ENCODE measurements at regions not wholly inside any gene's neighbourhood (a gene's known extent, or its start where the extent isn't known, plus 50 kb on each side); places are given as distances from the start of the nearest gene placed in this dataset.
"Not testable (repeated sequence)": the region's sequence is repeated elsewhere in the genome, so short reads cannot be mapped to it uniquely, and the experiment has no call there.

DNA sequence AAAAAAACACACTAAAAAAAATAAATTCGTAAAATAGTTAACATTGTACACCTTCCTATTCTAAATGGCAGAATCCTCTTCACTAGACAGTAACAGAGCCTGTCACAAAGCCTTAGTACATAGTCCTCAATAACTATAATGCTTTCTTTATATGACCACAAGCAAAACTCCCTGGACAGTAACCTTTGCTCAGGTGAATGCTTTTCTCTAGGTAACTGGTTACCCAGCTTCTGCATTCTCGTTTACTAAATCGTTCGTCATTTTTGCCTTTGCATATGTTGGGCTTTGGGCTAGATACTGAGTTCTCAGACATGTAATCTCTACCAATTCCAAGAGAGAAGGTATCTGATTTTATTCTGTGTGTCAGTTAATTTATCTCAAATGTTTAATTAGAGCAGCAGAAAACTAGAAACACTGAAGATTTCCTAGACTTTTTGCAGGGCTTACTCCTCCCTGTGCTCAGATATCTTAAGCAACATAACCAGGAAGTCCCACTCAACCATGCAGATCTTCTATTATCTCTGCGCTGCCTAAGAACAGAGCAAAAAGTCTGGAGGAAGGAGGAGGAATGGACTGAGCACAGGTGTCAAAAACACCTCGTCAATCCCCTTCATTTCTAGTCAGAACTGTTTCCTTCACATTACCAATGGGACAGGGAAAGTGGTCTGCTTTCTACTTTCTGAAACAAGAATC, 247.7 kb downstream of the SOCS6 start:
- in situ Hi-C loops (cut with MboI; ENCODE audit: low sequenced_read_pairs in 4 of 4), result no loop called here
- ATAC-seq (no peak), DNase-seq (no peak)
- no peaks in the 10 kb centered on the region for H3K27me3 ChIP-seq
- no peaks in the 10 kb centered on the region for H3K36me3 ChIP-seq
- H3K27ac ChIP-seq, result no peak overlapping the region
- TF ChIP-seq, protein P1, sequence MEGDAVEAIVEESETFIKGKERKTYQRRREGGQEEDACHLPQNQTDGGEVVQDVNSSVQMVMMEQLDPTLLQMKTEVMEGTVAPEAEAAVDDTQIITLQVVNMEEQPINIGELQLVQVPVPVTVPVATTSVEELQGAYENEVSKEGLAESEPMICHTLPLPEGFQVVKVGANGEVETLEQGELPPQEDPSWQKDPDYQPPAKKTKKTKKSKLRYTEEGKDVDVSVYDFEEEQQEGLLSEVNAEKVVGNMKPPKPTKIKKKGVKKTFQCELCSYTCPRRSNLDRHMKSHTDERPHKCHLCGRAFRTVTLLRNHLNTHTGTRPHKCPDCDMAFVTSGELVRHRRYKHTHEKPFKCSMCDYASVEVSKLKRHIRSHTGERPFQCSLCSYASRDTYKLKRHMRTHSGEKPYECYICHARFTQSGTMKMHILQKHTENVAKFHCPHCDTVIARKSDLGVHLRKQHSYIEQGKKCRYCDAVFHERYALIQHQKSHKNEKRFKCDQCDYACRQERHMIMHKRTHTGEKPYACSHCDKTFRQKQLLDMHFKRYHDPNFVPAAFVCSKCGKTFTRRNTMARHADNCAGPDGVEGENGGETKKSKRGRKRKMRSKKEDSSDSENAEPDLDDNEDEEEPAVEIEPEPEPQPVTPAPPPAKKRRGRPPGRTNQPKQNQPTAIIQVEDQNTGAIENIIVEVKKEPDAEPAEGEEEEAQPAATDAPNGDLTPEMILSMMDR (IDR thresholded peaks at IDR 0.05 in 4 of 5, conservative IDR thresholded peaks at IDR 0.05 in 1 of 5), result no peak
- no peak for TF ChIP-seq POLR2A (IDR thresholded peaks at IDR 0.05)
- H3K4me3 ChIP-seq, result no peak overlapping the region
- H3K4me1 ChIP-seq, result no peaks in the 10 kb centered on the region
- intact Hi-C loops (cut with DNase I; ENCODE audit: low total_unique reads), result no loop called here
- no peaks in the 10 kb centered on the region for H3K9me3 ChIP-seq

DNA sequence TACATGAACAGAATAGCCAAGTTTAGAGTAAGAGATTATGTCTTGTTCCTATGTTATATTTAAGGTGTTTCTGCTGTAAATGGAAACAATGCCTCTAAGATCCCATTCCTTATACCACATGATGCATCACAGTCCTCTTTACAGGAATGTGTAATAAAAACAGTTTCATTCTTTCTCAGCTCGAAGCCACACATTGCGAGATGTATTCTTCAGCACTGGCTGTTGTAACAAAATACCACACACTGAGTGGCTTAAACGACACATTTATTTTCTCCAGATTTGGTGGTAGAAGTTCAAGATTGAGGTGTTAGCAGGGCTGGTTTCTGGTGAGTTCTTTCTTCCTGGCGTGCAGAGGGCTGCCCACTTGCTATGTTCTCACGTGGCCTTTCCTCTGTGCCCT, 246.2 kb downstream of the SOCS6 start:
- H3K36me3 ChIP-seq, result no peaks in the 10 kb centered on the region
- H3K27me3 ChIP-seq, result no peaks in the 10 kb centered on the region
- no peak for TF ChIP-seq POLR2A (IDR thresholded peaks at IDR 0.05)
- TF ChIP-seq, protein P1 (IDR thresholded peaks at IDR 0.05 in 4 of 5, conservative IDR thresholded peaks at IDR 0.05 in 1 of 5), result no peak
- H3K27ac ChIP-seq, result no peak overlapping the region
- in situ Hi-C loops (cut with MboI; ENCODE audit: low sequenced_read_pairs in 4 of 4), result no loop called here
- DNase-seq (no peak), ATAC-seq (no peak)
- H3K9me3 ChIP-seq, result no peaks in the 10 kb centered on the region
- H3K4me1 ChIP-seq, result no peaks in the 10 kb centered on the region
- no peak overlapping the region for H3K4me3 ChIP-seq
- intact Hi-C loops (cut with DNase I; ENCODE audit: low total_unique reads), result no loop called here

DNA sequence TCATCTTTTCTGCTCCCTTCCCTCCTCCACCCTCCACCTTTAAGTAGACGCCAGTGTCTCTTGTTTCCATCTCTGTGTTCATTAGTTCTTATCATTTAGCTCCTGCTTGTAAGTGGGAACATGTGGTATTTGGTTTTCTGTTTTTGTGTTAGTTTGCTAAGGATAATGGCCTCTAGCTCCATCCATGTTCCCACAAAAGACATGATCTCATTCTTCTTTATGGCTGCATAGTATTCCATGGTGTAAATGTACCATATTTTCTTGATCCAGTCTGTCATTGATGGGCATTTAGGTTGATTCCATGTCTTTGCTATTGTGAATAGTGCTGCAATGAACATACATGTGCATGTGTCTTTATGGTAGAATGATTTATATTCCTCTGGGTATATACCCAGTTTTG, 236.5 kb downstream of the SOCS6 start:
- in situ Hi-C loops (cut with MboI; ENCODE audit: low sequenced_read_pairs in 4 of 4); ATAC-seq; H3K4me3 ChIP-seq; intact Hi-C loops (cut with DNase I; ENCODE audit: low total_unique reads); H3K27me3 ChIP-seq; H3K4me1 ChIP-seq; H3K27ac ChIP-seq; H3K36me3 ChIP-seq; DNase-seq; H3K9me3 ChIP-seq: not testable (repeated sequence)

GRCh38 chr18:70523792-70524182, 234.9 kb downstream of the SOCS6 start:
- Histone ChIP-seq H3K27me3 (no peaks in the 10 kb centered on the region), H3K4me1 (no peaks in the 10 kb centered on the region), H3K36me3 (no peaks in the 10 kb centered on the region), H3K27ac (no peak overlapping the region), H3K4me3 (no peak overlapping the region), H3K9me3 (no peaks in the 10 kb centered on the region)
- intact Hi-C loops (cut with DNase I; ENCODE audit: low total_unique reads) (no loop called here), in situ Hi-C loops (cut with MboI; ENCODE audit: low sequenced_read_pairs in 4 of 4) (no loop called here)
- TF ChIP-seq POLR2A (IDR thresholded peaks at IDR 0.05), result no peak
- TF ChIP-seq, protein P1 (IDR thresholded peaks at IDR 0.05 in 4 of 5, conservative IDR thresholded peaks at IDR 0.05 in 1 of 5), result no peak
- no peak for DNase-seq
- no peak for ATAC-seq

DNA sequence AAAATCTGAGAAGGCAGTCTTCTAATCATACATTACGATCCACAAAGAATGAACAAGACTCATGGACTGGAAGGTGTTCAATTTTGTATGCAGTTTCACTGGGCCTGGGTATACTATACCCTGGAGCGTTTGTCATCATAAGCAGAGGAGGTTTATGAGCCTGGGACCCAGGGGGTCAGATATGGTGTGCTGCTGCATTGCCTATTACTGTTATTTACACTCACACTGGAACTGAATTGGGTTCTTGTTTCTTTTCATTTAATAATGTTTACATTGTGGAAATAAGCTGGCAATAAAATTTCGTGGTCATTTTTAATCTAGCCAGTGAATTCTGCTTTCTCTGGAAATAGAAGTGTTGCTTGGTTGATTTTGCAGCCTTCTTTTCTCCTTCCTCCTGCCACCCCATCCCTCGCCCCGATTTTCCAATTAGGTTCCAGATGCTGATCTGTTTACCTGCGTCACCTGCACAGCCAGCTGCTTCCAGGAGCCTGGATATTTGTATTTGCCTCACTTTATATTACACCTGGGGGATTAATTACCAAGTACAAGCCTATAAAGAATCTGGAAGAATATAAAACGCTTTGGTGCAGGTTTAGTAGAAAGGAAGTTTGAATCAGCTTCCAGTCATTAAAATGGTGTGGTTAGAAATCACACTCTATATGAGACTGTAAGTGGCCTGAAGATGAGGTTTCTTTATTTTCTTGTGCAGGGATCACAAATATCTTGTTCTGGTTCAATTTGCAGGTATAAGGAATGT, 234.4 kb downstream of the SOCS6 start:
- H3K36me3 ChIP-seq, result no peaks in the 10 kb centered on the region
- DNase-seq (no peak), ATAC-seq (no peak)
- no peaks in the 10 kb centered on the region for H3K9me3 ChIP-seq
- no peak overlapping the region for H3K4me3 ChIP-seq
- H3K4me1 ChIP-seq, result no peaks in the 10 kb centered on the region
- no peak for TF ChIP-seq POLR2A (IDR thresholded peaks at IDR 0.05)
- TF ChIP-seq, protein P1 (IDR thresholded peaks at IDR 0.05 in 4 of 5, conservative IDR thresholded peaks at IDR 0.05 in 1 of 5), result no peak
- H3K27ac ChIP-seq, result no peak overlapping the region
- H3K27me3 ChIP-seq, result no peaks in the 10 kb centered on the region
- intact Hi-C loops (cut with DNase I; ENCODE audit: low total_unique reads) (no loop called here), in situ Hi-C loops (cut with MboI; ENCODE audit: low sequenced_read_pairs in 4 of 4) (no loop called here)
